ENCODE measurements at regions not wholly inside any gene's neighbourhood (a gene's known extent, or its start where the extent isn't known, plus 50 kb on each side); places are given as distances from the start of the nearest gene placed in this dataset.

GRCh38 chr13:40031031-40031430, 375.6 kb downstream of the COG6 start:
- CTCF ChIA-PET: interaction anchor here (0.6 kb wide), 1 partner anchor 464 kb away, joined by 4 read pairs; no protein-coding TSS in a partner anchor
- H3K27me3 Mint-ChIP-seq (ENCODE audit: unreplicated experiment): no peaks in the 10 kb centered on the region

DNA sequence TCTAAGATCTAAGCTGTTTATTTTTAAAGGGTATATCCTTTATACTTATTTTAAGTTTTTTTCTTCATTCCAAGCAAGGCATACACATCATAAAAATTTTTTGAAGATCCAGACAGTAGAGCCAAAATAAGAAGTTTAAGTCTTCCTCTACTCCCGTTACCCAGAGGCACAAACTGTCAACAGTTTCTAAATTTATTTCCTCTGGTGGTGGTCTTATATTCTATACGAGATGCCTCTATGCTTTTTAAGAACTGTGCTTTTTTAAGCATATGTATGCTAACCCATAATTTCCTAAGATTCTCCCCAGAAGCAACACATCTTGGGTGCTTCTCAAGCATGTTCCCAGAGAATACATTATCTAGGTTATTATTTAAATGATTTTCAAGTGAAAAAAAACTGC, 383.6 kb downstream of the COG6 start:
- H3K27ac Mint-ChIP-seq (ENCODE audit: unreplicated experiment): no peak overlapping the region
- no peak overlapping the region for H3K4me3 Mint-ChIP-seq (ENCODE audit: low read depth, unreplicated experiment)
- CTCF ChIA-PET: interaction anchor here (0.5 kb wide), 1 partner anchor 620 kb away, joined by 3 read pairs; no protein-coding TSS in a partner anchor
- BruUV-seq (replicated peaks): no TSS peak
- H3K27me3 Mint-ChIP-seq (ENCODE audit: unreplicated experiment): no peaks in the 10 kb centered on the region
- H3K4me1 Mint-ChIP-seq (ENCODE audit: low read depth, unreplicated experiment): no peaks in the 10 kb centered on the region
- no peaks in the 10 kb centered on the region for H3K36me3 Mint-ChIP-seq (ENCODE audit: insufficient read depth, unreplicated experiment)
- TF ChIP-seq, protein P1, sequence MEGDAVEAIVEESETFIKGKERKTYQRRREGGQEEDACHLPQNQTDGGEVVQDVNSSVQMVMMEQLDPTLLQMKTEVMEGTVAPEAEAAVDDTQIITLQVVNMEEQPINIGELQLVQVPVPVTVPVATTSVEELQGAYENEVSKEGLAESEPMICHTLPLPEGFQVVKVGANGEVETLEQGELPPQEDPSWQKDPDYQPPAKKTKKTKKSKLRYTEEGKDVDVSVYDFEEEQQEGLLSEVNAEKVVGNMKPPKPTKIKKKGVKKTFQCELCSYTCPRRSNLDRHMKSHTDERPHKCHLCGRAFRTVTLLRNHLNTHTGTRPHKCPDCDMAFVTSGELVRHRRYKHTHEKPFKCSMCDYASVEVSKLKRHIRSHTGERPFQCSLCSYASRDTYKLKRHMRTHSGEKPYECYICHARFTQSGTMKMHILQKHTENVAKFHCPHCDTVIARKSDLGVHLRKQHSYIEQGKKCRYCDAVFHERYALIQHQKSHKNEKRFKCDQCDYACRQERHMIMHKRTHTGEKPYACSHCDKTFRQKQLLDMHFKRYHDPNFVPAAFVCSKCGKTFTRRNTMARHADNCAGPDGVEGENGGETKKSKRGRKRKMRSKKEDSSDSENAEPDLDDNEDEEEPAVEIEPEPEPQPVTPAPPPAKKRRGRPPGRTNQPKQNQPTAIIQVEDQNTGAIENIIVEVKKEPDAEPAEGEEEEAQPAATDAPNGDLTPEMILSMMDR (IDR thresholded peaks at IDR 0.05; ENCODE audit: unreplicated experiment): no peak
- H3K9me3 Mint-ChIP-seq (ENCODE audit: low read depth, unreplicated experiment): no peaks in the 10 kb centered on the region
- no peak for DNase-seq
- intact Hi-C loops (cut with micrococcal nuclease; ENCODE audit: unreplicated experiment): no loop called here

More at GRCh38 chr13:40031031-40031430, 375.6 kb downstream of the COG6 start:
- Mint-ChIP-seq H3K4me1 (ENCODE audit: low read depth, unreplicated experiment) (no peaks in the 10 kb centered on the region), H3K36me3 (ENCODE audit: insufficient read depth, unreplicated experiment) (no peaks in the 10 kb centered on the region), H3K27ac (ENCODE audit: unreplicated experiment) (no peak overlapping the region), H3K4me3 (ENCODE audit: low read depth, unreplicated experiment) (no peak overlapping the region), H3K9me3 (ENCODE audit: low read depth, unreplicated experiment) (no peaks in the 10 kb centered on the region)
- intact Hi-C loops (cut with micrococcal nuclease; ENCODE audit: unreplicated experiment): no loop called here
- no TSS peak for BruUV-seq (replicated peaks)
- TF ChIP-seq, protein P1 (IDR thresholded peaks at IDR 0.05; ENCODE audit: unreplicated experiment): no peak
- no peak for DNase-seq

DNA sequence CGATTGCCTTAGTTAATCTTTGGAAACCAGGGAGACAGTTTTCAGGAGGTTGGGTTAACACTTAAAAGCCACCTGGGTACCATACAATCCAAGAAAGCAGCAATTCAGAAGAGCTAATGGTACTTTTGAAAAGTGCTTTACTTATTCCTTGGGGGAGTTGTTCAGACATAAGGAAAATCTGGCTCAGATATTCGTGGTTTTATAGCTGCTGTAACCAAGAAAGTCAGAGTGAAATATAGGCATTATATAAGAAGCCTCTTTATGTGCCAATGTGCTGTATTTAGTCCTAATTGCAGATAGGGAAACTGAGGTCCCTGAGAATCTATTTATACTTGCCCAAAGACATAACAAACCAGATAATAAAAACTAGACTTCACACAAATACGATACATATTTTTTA, 387.5 kb downstream of the COG6 start:
- TF ChIP-seq, protein P1 (IDR thresholded peaks at IDR 0.05; ENCODE audit: unreplicated experiment): no peak
- Mint-ChIP-seq H3K4me1 (ENCODE audit: low read depth, unreplicated experiment) (no peaks in the 10 kb centered on the region), H3K9me3 (ENCODE audit: low read depth, unreplicated experiment) (no peaks in the 10 kb centered on the region), H3K36me3 (ENCODE audit: insufficient read depth, unreplicated experiment) (no peaks in the 10 kb centered on the region), H3K27me3 (ENCODE audit: unreplicated experiment) (no peaks in the 10 kb centered on the region), H3K4me3 (ENCODE audit: low read depth, unreplicated experiment) (no peak overlapping the region), H3K27ac (ENCODE audit: unreplicated experiment) (no peak overlapping the region)
- CTCF ChIA-PET: no interaction called here
- no TSS peak for BruUV-seq (replicated peaks)
- DNase-seq: no peak
- intact Hi-C loops (cut with micrococcal nuclease; ENCODE audit: unreplicated experiment): no loop called here

- CTCF ChIA-PET: interaction anchor here (0.6 kb wide), 1 partner anchor 645 kb away, joined by 5 read pairs; no protein-coding TSS in a partner anchor
- intact Hi-C loops (cut with micrococcal nuclease; ENCODE audit: unreplicated experiment): no loop called here
- H3K9me3 Mint-ChIP-seq (ENCODE audit: low read depth, unreplicated experiment): no peaks in the 10 kb centered on the region
- TF ChIP-seq, protein P1 (IDR thresholded peaks at IDR 0.05; ENCODE audit: unreplicated experiment): no peak
- BruUV-seq (replicated peaks): no TSS peak
- H3K36me3 Mint-ChIP-seq (ENCODE audit: insufficient read depth, unreplicated experiment): no peaks in the 10 kb centered on the region
- DNase-seq: no peak
- H3K4me1 Mint-ChIP-seq (ENCODE audit: low read depth, unreplicated experiment): no peaks in the 10 kb centered on the region
- no peak overlapping the region for H3K4me3 Mint-ChIP-seq (ENCODE audit: low read depth, unreplicated experiment)
- H3K27ac Mint-ChIP-seq (ENCODE audit: unreplicated experiment): no peak overlapping the region
- H3K27me3 Mint-ChIP-seq (ENCODE audit: unreplicated experiment): no peaks in the 10 kb centered on the region
These were observed 388.3 kb downstream of the COG6 start for GRCh38 chr13:40043764-40044163.

Measured in Calu3 (cell line).